ENCODE measurements at regions not wholly inside any gene's neighbourhood (a gene's known extent, or its start where the extent isn't known, plus 50 kb on each side); places are given as distances from the start of the nearest gene placed in this dataset.

DNA sequence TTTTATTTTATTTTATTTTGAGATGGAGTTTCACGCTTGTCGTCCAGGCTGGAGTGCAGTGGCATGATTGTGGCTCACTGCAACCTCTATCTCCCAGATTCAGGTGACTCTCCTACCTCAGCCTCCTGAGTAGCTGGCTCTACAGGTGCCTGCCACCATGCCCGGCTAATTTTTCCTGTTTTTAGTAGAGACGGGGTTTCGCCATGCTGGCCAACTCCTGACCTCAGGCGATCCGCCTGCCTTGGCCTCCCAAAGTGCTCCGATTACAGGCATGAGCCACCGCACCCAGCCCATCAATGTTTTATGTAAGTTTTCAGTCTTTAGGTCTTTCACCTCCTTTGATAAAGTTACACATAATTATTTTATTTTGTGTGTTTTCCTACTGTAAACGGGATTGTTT is 154.6 kb downstream of the COPRS start:
- Histone ChIP-seq H3K79me1 (ENCODE audit: low read depth, low read length) (no peaks in the 10 kb centered on the region), H2AFZ (ENCODE audit: low read length) (no peak overlapping the region), H3K18ac (ENCODE audit: extremely low read depth, low read length) (no peak overlapping the region), H3K56ac (replicated peaks; ENCODE audit: insufficient read length, low read depth, low read length) (no peak overlapping the region), H3K9me3 (ENCODE audit: insufficient read depth in 2 of 2, low read depth in 1 of 2, low read length in 1 of 2) (peaks cover 0 to under 1% of the 10 kb centered on the region in 2 experiments; a peak in 1 of 4 replicates), H2BK120ac (replicated peaks; ENCODE audit: low read depth, low read length) (no peak overlapping the region), H3K9ac (replicated peaks in 1 of 4; ENCODE audit: extremely low read depth in 1 of 4, low read depth in 3 of 4, low read length in 3 of 4) (no peak overlapping the region), H2AK5ac (ENCODE audit: low read depth, low read length) (no peak overlapping the region), H3K27ac (ENCODE audit: low read depth, low read length) (no peak overlapping the region), H3K36me3 (ENCODE audit: control insufficient read depth in 2 of 4, insufficient read depth in 4 of 4, low read length in 3 of 4) (no peaks in the 10 kb centered on the region), H3K23me2 (ENCODE audit: low read depth, low read length) (no peaks in the 10 kb centered on the region), H2BK15ac (ENCODE audit: low read length) (no peak overlapping the region), H4K91ac (replicated peaks; ENCODE audit: insufficient read length, low read length) (no peak overlapping the region), H3K23ac (ENCODE audit: insufficient read length) (no peak overlapping the region), H3K4me1 (replicated peaks in 1 of 4; ENCODE audit: control insufficient read depth in 3 of 4, insufficient read depth in 4 of 4, low read length in 3 of 4) (no peaks in the 10 kb centered on the region), H4K5ac (ENCODE audit: insufficient read length, low read depth, low read length) (no peak overlapping the region), H3K4ac (replicated peaks; ENCODE audit: insufficient read length, low read depth, low read length) (no peak overlapping the region), H3K4me2 (ENCODE audit: insufficient read depth in 1 of 2, low read depth in 2 of 2, low read length in 2 of 2) (no peak overlapping the region), H3K27me3 (replicated peaks in 1 of 4; ENCODE audit: control insufficient read depth in 3 of 4, extremely low read depth in 1 of 4, insufficient read depth in 3 of 4, low read length in 3 of 4) (no peaks in the 10 kb centered on the region), H3K4me3 (ENCODE audit: extremely low read depth in 1 of 4, insufficient read depth in 2 of 4, low read depth in 3 of 4, low read length in 4 of 4) (no peak overlapping the region), H2BK5ac (ENCODE audit: low read depth, low read length) (no peak overlapping the region), H4K20me1 (replicated peaks in 1 of 2; ENCODE audit: control insufficient read depth in 1 of 2, insufficient read depth in 2 of 2, low read length in 2 of 2) (no peaks in the 10 kb centered on the region), H4K8ac (ENCODE audit: extremely low read depth, insufficient read depth, low read length) (no peak overlapping the region), H3K14ac (ENCODE audit: insufficient read length) (no peak overlapping the region), H2BK12ac (ENCODE audit: low read depth, low read length) (no peak overlapping the region), H3K79me2 (ENCODE audit: control insufficient read depth in 1 of 2, insufficient read depth in 2 of 2, low read length in 2 of 2) (no peaks in the 10 kb centered on the region), H2BK20ac (ENCODE audit: low read length) (no peak overlapping the region)
- no peak for DNase-seq (ENCODE audit: low read depth in 1 of 2, low spot score in 2 of 2)
- no peak for FAIRE-seq
- CTCF ChIA-PET (ENCODE audit: partially characterized antibody) = interaction anchor here (1.3 kb wide), 1 partner anchor 9 kb away, joined by 4 read pairs; no protein-coding TSS in a partner anchor
- POLR2A ChIA-PET (ENCODE audit: partially characterized antibody) = interaction anchor here (0.7 to 0.9 kb wide), 2 partner anchors 10 to 137 kb away, joined by 3 read pairs; no protein-coding TSS in a partner anchor
- WGBS, 2 experiments (ENCODE audit: extremely low coverage in 1 of 2, insufficient coverage in 1 of 2, insufficient read length in 1 of 2, insufficient replicate concordance in 2 of 2, low coverage in 1 of 2, low lambda C conversion rate in 2 of 2, missing lambda C conversion rate in 1 of 2) = 94% methylated on average over 10 of the region's 10 CpGs; no CpG with 5 or more reads in 1 of the 2 experiments
- TF ChIP-seq KDM4A (IDR thresholded peaks at IDR 0.05; ENCODE audit: low read depth, low read length, severe bottlenecking) (no peak), CBX5 (IDR thresholded peaks at IDR 0.05; ENCODE audit: low read depth, low read length) (no peak), PHF8 (conservative IDR thresholded peaks at IDR 0.05; ENCODE audit: low read depth, low read length) (no peak), SRF (IDR thresholded peaks at IDR 0.05; ENCODE audit: low read depth, low read length) (no peak), CHD1 (IDR thresholded peaks at IDR 0.05; ENCODE audit: low read depth, low read length) (no peak)
- TF ChIP-seq, protein P1, sequence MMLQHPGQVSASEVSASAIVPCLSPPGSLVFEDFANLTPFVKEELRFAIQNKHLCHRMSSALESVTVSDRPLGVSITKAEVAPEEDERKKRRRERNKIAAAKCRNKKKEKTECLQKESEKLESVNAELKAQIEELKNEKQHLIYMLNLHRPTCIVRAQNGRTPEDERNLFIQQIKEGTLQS (IDR thresholded peaks at IDR 0.05; ENCODE audit: insufficient read depth, low read depth, low read length) = no peak

All from H1 (cell line).